Cardiac fibroblast (primary cell): ENCODE measurements at regions not wholly inside any gene's neighbourhood (a gene's known extent, or its start where the extent isn't known, plus 50 kb on each side); places are given as distances from the start of the nearest gene placed in this dataset.

Experiments used
- DNase-seq, 2 donors: peaks; one replicate each; pipeline versions ENCODE4 v3.0.0 to v3.0.0-alpha.2; 2010; ENCODE audit warnings: low read depth in 2 of 2
- H3K4me3 ChIP-seq, 2 donors: replicated peaks in 1 of 2; 1 replicate in 1 of 2; 2 replicates in 1 of 2; pipeline ENCODE4 v1.5.1; 2011; ENCODE audit warnings: low read depth in 2 of 2, low read length in 2 of 2, mild to moderate bottlenecking in 2 of 2, moderate library complexity in 1 of 2
- CTCF ChIP-seq: IDR thresholded peaks from one replicate; pipeline ENCODE4 v1.5.1; 2011; ENCODE audit warnings: low read depth, mild to moderate bottlenecking, low read length, inconsistent platforms

GRCh38 chr10:133025558-133026090, 62.1 kb upstream of the ADGRA1 start:
- DNase-seq, result no peak
- H3K4me3 ChIP-seq, result no peak overlapping the region
- TF ChIP-seq CTCF, result no peak

GRCh38 chr10:133024704-133025557, 62.8 kb upstream of the ADGRA1 start:
- no peak for TF ChIP-seq CTCF
- no peak for DNase-seq

GRCh38 chr10:133023216-133023843, 64.4 kb upstream of the ADGRA1 start:
- DNase-seq, result no peak
- H3K4me3 ChIP-seq, result no peak overlapping the region
- no peak for TF ChIP-seq CTCF

More at GRCh38 chr10:133024704-133025557, 62.8 kb upstream of the ADGRA1 start:
- no peak overlapping the region for H3K4me3 ChIP-seq

GRCh38 chr10:133022776-133023100, 65.0 kb upstream of the ADGRA1 start:
- peak in 1 of 2 donors; percentile 27 for DNase-seq
- TF ChIP-seq CTCF, result no peak
- no peak overlapping the region for H3K4me3 ChIP-seq

GRCh38 chr10:133021963-133022775, 65.6 kb upstream of the ADGRA1 start:
- TF ChIP-seq CTCF, result no peak
- DNase-seq, result no peak
- H3K4me3 ChIP-seq, result no peak overlapping the region

- DNase-seq, result no peak
- no peak for TF ChIP-seq CTCF
- H3K4me3 ChIP-seq, result no peak overlapping the region
Observed at GRCh38 chr10:133021116-133021962, 66.4 kb upstream of the ADGRA1 start.
